Brain microvascular endothelial cell (primary cell): ENCODE measurements at regions not wholly inside any gene's neighbourhood (a gene's known extent, or its start where the extent isn't known, plus 50 kb on each side); places are given as distances from the start of the nearest gene placed in this dataset.

Experiments
- DNase-seq: peaks from one replicate; pipeline ENCODE4 v3.0.0-alpha.2; 2020
- H3K27ac ChIP-seq: fragments of 250-450 bp; sonication (Bioruptor Pico); 2 replicates; pipeline ENCODE4 v1.5.1; 2020; ENCODE audit warnings: mild to moderate bottlenecking, moderate library complexity
- H3K27me3 ChIP-seq: fragments of 250-450 bp; sonication (Bioruptor Pico); replicated peaks from 2 replicates; pipeline ENCODE4 v1.5.1; 2020; ENCODE audit warnings: mild to moderate bottlenecking
- H3K36me3 ChIP-seq: fragments of 250-450 bp; sonication (Bioruptor Pico); replicated peaks from 2 replicates; pipeline ENCODE4 v1.5.1; 2020; ENCODE audit warnings: mild to moderate bottlenecking
- H3K4me3 ChIP-seq: 2 replicates; pipeline ENCODE4 v1.5.1; 2011; ENCODE audit warnings: low read depth, mild to moderate bottlenecking, control low read depth, low read length, moderate library complexity
- in situ Hi-C: cut with HindIII; loops from 2 replicates; pipeline ENCODE4 v1.10.0; 2017; ENCODE audit warnings: low sequenced_read_pairs, low pct_ligation_motif_present
- TF ChIP-seq, protein P1 (sequence below): IDR thresholded peaks from 2 replicates; pipeline ENCODE4 v1.5.1; 2011; ENCODE audit warnings: low read depth, mild to moderate bottlenecking, moderate library complexity, low read length, control low read depth, inconsistent platforms; ENCODE audit errors: missing control alignments

DNA sequence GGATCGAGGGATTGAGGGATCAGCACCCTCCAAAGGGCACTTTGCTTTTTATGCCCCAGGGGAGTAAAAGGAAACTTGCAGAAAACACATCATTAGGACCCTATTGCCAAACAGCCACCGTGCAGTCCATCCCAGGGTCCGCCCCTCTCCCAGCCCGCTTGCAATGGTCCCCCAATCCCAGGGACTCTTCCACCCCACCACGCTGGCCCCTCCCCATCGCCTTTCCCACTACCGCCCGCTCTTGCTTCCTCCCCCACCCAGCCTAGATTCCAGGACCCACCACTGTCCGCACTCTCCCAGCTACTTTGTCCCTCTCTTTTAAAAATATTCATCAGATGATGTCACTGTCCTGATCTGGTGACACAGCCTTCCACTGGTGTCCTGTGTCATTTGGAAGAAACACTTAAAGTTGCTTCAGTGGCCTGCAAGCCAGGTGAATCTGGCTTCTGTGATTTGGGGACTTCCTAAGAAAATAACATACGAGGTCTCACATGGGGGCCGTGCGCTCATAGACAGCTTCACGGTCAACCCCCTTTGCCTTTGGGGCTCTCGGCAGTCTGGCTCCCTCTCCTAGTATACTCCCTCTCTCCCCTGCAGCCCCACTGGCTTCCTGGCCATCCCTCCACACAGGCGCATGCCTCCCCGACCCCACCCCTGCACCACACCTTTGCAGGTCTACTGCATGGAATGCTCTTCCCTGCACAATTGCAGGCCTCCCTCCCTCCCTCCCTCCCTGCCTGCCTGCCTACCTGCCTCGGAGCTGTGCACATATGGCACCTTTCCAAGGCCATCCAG is 127.9 kb downstream of the RBFOX3 start:
- no peak for DNase-seq
- Histone ChIP-seq H3K36me3 (no peaks in the 10 kb centered on the region), H3K4me3 (no peak overlapping the region), H3K27me3 (peaks cover 4% of the 10 kb centered on the region), H3K27ac (no peak overlapping the region)
- TF ChIP-seq, protein P1, sequence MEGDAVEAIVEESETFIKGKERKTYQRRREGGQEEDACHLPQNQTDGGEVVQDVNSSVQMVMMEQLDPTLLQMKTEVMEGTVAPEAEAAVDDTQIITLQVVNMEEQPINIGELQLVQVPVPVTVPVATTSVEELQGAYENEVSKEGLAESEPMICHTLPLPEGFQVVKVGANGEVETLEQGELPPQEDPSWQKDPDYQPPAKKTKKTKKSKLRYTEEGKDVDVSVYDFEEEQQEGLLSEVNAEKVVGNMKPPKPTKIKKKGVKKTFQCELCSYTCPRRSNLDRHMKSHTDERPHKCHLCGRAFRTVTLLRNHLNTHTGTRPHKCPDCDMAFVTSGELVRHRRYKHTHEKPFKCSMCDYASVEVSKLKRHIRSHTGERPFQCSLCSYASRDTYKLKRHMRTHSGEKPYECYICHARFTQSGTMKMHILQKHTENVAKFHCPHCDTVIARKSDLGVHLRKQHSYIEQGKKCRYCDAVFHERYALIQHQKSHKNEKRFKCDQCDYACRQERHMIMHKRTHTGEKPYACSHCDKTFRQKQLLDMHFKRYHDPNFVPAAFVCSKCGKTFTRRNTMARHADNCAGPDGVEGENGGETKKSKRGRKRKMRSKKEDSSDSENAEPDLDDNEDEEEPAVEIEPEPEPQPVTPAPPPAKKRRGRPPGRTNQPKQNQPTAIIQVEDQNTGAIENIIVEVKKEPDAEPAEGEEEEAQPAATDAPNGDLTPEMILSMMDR: no peak
- in situ Hi-C loops: no loop called here

DNA sequence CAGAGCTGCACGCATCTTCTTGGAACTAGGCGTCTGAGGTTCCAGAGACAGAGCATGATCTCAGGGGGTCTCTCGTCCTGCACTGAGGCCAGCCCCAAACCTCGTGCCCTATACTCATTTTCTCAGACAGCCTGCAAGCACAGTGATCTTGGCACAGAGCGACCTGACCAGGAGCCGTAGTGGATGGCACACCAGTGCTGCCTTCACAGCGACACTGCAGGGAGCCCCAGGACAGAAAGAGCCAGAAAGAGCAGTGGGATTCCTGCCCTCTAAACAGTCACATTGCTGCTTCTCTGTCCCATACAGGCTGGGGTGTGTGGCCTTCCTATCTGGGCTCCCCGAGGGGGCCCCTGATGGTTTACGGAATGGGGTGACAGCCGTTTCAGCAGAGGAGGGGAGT is 131.0 kb downstream of the RBFOX3 start:
- Histone ChIP-seq H3K4me3 (no peak overlapping the region), H3K27ac (no peak overlapping the region), H3K27me3 (peaks cover 2% of the 10 kb centered on the region), H3K36me3 (no peaks in the 10 kb centered on the region)
- DNase-seq: no peak
- in situ Hi-C loops: no loop called here
- TF ChIP-seq, protein P1: no peak

DNA sequence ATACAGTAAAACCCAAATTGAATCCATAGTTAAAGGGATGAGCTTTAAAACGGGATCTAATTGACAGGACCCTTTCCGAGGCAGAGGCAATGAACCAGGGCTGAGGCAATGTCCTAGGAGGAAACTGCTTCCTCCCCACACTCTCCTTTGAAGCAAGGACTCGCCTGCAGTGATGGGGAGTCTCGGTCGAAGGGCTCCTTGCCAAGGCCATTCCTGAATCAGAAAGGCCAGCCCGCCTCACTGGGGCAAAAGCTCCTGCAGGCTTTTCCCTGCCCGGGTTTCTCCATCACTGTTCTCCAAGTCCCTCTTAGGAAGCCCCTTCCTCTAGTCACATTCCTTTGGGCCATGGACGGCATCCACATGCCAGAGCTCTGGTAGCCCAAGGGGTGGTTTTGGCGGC is 132.0 kb downstream of the RBFOX3 start:
- Histone ChIP-seq H3K36me3 (no peaks in the 10 kb centered on the region), H3K27me3 (peaks cover 1% of the 10 kb centered on the region), H3K4me3 (no peak overlapping the region), H3K27ac (no peak overlapping the region)
- in situ Hi-C loops: no loop called here
- no peak for DNase-seq
- TF ChIP-seq, protein P1: no peak

DNA sequence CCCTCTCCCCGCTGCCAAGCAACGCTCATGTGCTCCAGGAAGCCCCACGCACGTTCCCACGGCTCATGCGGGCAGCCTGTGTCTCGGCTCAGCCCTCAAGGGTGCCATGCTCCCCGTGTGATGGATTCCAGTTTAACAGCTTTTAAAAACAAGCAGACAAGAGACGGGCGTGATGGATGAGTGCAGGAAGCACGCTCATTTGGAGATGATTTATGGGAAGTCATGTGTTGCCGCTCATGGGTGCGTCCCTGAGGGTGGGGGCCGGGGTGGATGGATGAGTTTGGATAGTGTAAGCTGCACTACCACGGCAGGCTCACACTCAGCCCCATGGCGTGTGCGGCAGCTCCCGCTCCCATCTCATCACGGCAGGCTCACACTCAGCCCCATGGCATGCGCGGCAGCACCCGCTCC is 132.8 kb downstream of the RBFOX3 start:
- H3K4me3 ChIP-seq: no peak overlapping the region
- in situ Hi-C loops: no loop called here
- no peak overlapping the region for H3K27ac ChIP-seq
- no peak for DNase-seq
- TF ChIP-seq, protein P1: no peak
- no peaks in the 10 kb centered on the region for H3K36me3 ChIP-seq
- no peaks in the 10 kb centered on the region for H3K27me3 ChIP-seq

DNA sequence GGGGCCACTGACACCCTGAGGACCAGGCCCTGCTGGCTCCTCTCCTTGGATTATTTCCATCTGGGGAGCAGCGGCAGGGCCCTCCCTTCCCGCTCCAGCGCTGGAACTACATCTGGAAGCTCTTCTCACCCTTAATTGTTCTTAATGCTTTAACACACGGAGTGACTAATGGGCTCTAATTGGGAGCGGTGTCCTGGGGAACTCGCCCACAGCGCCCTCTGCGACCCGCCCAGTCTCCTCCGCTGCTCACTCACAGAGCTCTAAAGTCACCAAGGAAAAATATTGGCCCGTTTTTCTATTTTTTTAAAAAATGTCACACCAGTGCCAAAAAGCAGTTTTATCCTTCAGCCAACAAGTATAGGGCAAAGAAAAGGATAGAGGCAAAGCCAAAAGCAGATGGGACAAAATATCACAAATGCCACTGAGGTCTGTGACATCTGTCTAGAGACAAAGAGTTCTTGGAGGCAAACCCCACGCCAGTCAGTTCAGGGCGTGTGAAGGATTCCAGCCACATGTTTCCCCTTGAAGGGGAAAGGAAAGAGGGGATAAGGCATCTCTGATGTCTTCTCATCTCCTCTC is 134.7 kb downstream of the RBFOX3 start:
- no peak for DNase-seq

More for the DNA sequence above, 134.7 kb downstream of the RBFOX3 start:
- Histone ChIP-seq H3K36me3 (no peaks in the 10 kb centered on the region), H3K27ac (no peak overlapping the region), H3K27me3 (no peaks in the 10 kb centered on the region), H3K4me3 (no peak overlapping the region)
- in situ Hi-C loops: no loop called here
- TF ChIP-seq, protein P1: no peak
